Endodermal cell (in vitro differentiated cells): ENCODE measurements at regions not wholly inside any gene's neighbourhood (a gene's known extent, or its start where the extent isn't known, plus 50 kb on each side); places are given as distances from the start of the nearest gene placed in this dataset.

Source experiments
- DNase-seq: peaks from one replicate; pipeline ENCODE4 v3.0.0-alpha.2; 2017
- H3K27ac ChIP-seq: 2 replicates; pipeline ENCODE4 v1.5.1; 2013; ENCODE audit warnings: mild to moderate bottlenecking, low read depth, low read length, moderate library complexity
- H3K27me3 ChIP-seq: 2 replicates; pipeline ENCODE4 v1.6.1; 2013; ENCODE audit warnings: mild to moderate bottlenecking, low read length, moderate library complexity; ENCODE audit not compliant: insufficient read depth, control insufficient read depth, poor library complexity, severe bottlenecking
- H3K36me3 ChIP-seq: 2 replicates; pipeline ENCODE4 v1.7.0; 2013; ENCODE audit warnings: mild to moderate bottlenecking, low read length, moderate library complexity; ENCODE audit not compliant: control insufficient read depth, insufficient read depth
- H3K4me1 ChIP-seq: one replicate; pipeline ENCODE4 v1.7.0; 2013; ENCODE audit warnings: low read length; ENCODE audit not compliant: control insufficient read depth, insufficient read depth
- H3K4me3 ChIP-seq: 2 replicates; pipeline ENCODE4 v1.5.1; 2013; ENCODE audit warnings: mild to moderate bottlenecking, low read length, moderate library complexity
- H3K9ac ChIP-seq: 2 replicates; pipeline ENCODE4 v1.6.1; 2013; ENCODE audit warnings: mild to moderate bottlenecking, low read length, moderate library complexity; ENCODE audit not compliant: poor library complexity, severe bottlenecking; ENCODE audit errors: extremely low read depth
- H3K9me3 ChIP-seq: 2 replicates; pipeline ENCODE4 v1.6.1; 2013; ENCODE audit warnings: mild to moderate bottlenecking, low read length, moderate library complexity; ENCODE audit not compliant: control insufficient read depth
- H3K27ac Mint-ChIP-seq: 2 replicates; pipeline ENCODE4 v1.8.0; 2020; ENCODE audit warnings: mixed read lengths
- H3K27me3 Mint-ChIP-seq: 2 replicates; pipeline ENCODE4 v1.8.0; 2021; ENCODE audit warnings: mild to moderate bottlenecking, mixed read lengths; ENCODE audit not compliant: insufficient read depth
- H3K36me3 Mint-ChIP-seq: 2 replicates; pipeline ENCODE4 v1.8.0; 2020; ENCODE audit warnings: low read depth, mixed read lengths
- H3K4me1 Mint-ChIP-seq: 2 replicates; pipeline ENCODE4 v1.8.0; 2020; ENCODE audit warnings: mixed read lengths
- H3K4me3 Mint-ChIP-seq: 2 replicates; pipeline ENCODE4 v1.8.0; 2020; ENCODE audit warnings: mild to moderate bottlenecking, moderate library complexity, mixed read lengths
- H3K9me3 Mint-ChIP-seq: 2 replicates; pipeline ENCODE4 v1.8.0; 2020; ENCODE audit warnings: mild to moderate bottlenecking, mixed read lengths
- WGBS, 2 experiments: methylation state at CpG; one replicate each; pipeline versions ENCODE4 v1.1.5 to v1.1.7; 2013; ENCODE audit warnings: missing lambda C conversion rate in 2 of 2, mixed read lengths in 1 of 2; ENCODE audit not compliant: insufficient coverage in 1 of 2, insufficient read length in 1 of 2; 5-methylcytosine and 5-hydroxymethylcytosine counted together
- TF ChIP-seq, protein P1 (sequence below): fragments of 200-600 bp; sonication (generic); conservative IDR thresholded peaks from 2 replicates; pipeline ENCODE4 v1.5.0; 2021; ENCODE audit warnings: antibody characterized with exemption, mild to moderate bottlenecking

DNA sequence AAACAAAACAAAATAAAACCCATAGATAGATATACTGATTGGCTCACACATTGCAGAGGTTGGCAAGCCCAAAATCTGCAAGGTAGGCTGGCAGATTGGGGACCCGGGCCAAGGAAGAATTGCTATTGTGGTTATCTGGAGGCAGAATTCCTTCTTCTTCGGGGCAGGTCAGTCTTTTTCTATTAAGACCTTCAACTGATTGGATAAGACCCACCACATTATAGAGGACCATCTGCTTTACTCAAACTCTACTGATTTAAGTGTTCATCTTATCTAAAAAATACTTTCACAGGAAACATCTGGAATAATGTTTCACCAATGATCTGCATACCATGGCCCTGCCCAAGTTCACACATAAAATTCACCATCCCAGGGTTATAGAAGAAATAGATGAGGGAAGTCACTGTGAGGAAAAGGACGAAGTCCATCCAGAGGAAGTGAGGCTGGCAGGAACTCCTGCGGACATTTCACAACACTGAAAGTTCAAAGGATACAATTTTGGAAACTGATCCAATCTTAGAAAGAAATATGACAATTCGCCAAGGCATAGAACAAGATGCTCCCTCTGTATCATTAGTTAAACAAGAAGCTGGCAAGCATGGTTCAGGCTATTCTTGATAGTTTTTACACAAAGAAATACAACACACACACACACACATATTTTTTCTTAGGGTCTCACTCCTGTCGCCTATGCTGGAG lies 127.6 kb upstream of the MED13L start:
- peaks cover 8% of the 10 kb centered on the region for H3K9me3 ChIP-seq
- no peak overlapping the region for H3K27ac ChIP-seq
- Mint-ChIP-seq H3K27me3 (peaks cover 2% of the 10 kb centered on the region), H3K4me1 (no peaks in the 10 kb centered on the region), H3K4me3 (no peak overlapping the region), H3K9me3 (peaks cover 6% of the 10 kb centered on the region), H3K27ac (no peak overlapping the region), H3K36me3 (no peaks in the 10 kb centered on the region)
- H3K36me3 ChIP-seq = no peaks in the 10 kb centered on the region
- H3K4me3 ChIP-seq = no peak overlapping the region
- H3K9ac ChIP-seq = no peak overlapping the region
- H3K4me1 ChIP-seq = no peaks in the 10 kb centered on the region
- H3K27me3 ChIP-seq = no peaks in the 10 kb centered on the region
- TF ChIP-seq, protein P1, sequence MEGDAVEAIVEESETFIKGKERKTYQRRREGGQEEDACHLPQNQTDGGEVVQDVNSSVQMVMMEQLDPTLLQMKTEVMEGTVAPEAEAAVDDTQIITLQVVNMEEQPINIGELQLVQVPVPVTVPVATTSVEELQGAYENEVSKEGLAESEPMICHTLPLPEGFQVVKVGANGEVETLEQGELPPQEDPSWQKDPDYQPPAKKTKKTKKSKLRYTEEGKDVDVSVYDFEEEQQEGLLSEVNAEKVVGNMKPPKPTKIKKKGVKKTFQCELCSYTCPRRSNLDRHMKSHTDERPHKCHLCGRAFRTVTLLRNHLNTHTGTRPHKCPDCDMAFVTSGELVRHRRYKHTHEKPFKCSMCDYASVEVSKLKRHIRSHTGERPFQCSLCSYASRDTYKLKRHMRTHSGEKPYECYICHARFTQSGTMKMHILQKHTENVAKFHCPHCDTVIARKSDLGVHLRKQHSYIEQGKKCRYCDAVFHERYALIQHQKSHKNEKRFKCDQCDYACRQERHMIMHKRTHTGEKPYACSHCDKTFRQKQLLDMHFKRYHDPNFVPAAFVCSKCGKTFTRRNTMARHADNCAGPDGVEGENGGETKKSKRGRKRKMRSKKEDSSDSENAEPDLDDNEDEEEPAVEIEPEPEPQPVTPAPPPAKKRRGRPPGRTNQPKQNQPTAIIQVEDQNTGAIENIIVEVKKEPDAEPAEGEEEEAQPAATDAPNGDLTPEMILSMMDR = no peak
- no peak for DNase-seq
- 92 to 93% methylated on average over 6 of the region's 6 CpGs for WGBS, 2 experiments

DNA sequence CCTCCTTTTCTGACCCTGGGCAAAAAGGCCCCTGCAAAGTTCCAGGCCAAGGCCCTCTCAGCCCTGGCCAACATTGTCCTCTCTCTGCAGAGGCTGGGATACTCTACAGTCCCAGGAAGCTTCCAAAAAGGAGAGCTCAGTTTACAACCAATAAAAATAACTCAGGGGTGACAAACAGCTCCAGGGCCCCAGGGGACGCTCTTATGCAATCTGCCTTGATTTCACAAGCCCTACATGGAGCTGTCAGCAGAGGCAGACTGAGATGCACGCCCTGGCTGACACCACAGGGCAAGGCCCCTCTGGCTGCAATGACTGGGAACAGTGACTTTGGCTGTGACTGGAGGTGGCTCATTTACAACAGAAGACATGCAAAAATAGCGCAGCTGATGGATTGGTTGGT lies 129.0 kb upstream of the MED13L start:
- H3K9me3 ChIP-seq = no peaks in the 10 kb centered on the region
- no peak overlapping the region for H3K27ac Mint-ChIP-seq
- DNase-seq = peak; percentile 91
- H3K4me1 Mint-ChIP-seq = no peaks in the 10 kb centered on the region
- H3K9me3 Mint-ChIP-seq = no peaks in the 10 kb centered on the region
- H3K4me3 ChIP-seq = no peak overlapping the region
- H3K9ac ChIP-seq = no peak overlapping the region
- no peaks in the 10 kb centered on the region for H3K36me3 ChIP-seq
- H3K27me3 ChIP-seq = no peaks in the 10 kb centered on the region
- TF ChIP-seq, protein P1 = peak; percentile 52
- H3K27me3 Mint-ChIP-seq = peaks cover 1% of the 10 kb centered on the region
- no peaks in the 10 kb centered on the region for H3K36me3 Mint-ChIP-seq
- no peak overlapping the region for H3K4me3 Mint-ChIP-seq
- H3K27ac ChIP-seq = no peak overlapping the region
- WGBS, 2 experiments = 40 to 53% methylated on average over 2 to 3 of the region's 3 CpGs
- no peaks in the 10 kb centered on the region for H3K4me1 ChIP-seq

DNA sequence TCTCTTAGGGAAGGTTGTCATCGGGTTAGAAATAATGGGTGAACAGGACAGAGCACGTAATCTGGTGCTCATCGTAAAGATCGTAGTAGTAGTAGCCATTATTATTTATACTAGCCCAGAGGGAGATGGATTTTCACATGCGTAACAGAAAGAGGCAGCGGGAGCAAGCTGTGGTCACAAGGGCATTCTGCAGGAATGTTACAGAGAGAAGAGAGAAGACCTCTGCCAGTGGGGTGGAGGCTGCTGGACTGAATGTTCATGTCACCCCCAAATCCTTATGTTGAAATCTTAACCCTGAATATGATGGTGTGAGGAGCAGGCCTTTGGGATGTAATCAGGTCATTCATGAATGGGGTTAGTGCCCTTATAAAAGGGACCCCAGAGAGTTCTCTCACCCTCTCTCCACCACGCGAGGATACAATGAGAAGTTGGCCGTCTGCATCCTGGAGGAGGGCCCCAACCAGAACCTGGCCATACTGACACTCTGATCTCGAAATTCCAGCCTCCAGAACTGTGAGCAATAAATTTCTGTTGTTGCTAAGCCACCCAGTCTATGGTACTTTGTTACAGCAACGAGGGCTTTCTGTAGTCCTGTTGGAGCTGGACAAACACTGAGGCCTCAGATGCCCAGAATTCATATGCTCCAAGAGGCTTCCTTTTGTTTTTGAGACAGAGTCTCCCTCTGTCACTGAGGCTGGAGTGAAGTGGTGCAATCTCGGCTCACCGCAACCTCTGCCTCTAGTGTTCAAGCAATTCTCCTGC lies 131.2 kb upstream of the MED13L start:
- H3K27me3 ChIP-seq = no peaks in the 10 kb centered on the region
- TF ChIP-seq, protein P1 = no peak
- no peaks in the 10 kb centered on the region for H3K9me3 Mint-ChIP-seq
- no peaks in the 10 kb centered on the region for H3K9me3 ChIP-seq
- no peaks in the 10 kb centered on the region for H3K36me3 ChIP-seq
- no peak overlapping the region for H3K4me3 ChIP-seq
- H3K27ac ChIP-seq = no peak overlapping the region
- no peak overlapping the region for H3K9ac ChIP-seq
- H3K4me3 Mint-ChIP-seq = no peak overlapping the region
- DNase-seq = no peak
- no peak overlapping the region for H3K27ac Mint-ChIP-seq
- H3K4me1 ChIP-seq = no peaks in the 10 kb centered on the region
- no peaks in the 10 kb centered on the region for H3K36me3 Mint-ChIP-seq
- H3K27me3 Mint-ChIP-seq = peaks cover 1% of the 10 kb centered on the region
- H3K4me1 Mint-ChIP-seq = no peaks in the 10 kb centered on the region
- WGBS, 2 experiments = 92 to 98% methylated on average over 7 to 13 of the region's 13 CpGs
